Kidney epithelial cell (primary cell): ENCODE measurements at regions not wholly inside any gene's neighbourhood (a gene's known extent, or its start where the extent isn't known, plus 50 kb on each side); places are given as distances from the start of the nearest gene placed in this dataset.

ENCODE experiments used
- DNase-seq: peaks from one replicate; pipeline ENCODE4 v3.0.0-alpha.2; 2010; ENCODE audit warnings: low read depth
- H3K27me3 ChIP-seq: 2 replicates; pipeline ENCODE4 v1.6.0; 2011; ENCODE audit warnings: low read length; ENCODE audit not compliant: control insufficient read depth, insufficient read depth
- H3K36me3 ChIP-seq: 2 replicates; pipeline ENCODE4 v1.5.1; 2011; ENCODE audit warnings: low read length; ENCODE audit not compliant: control insufficient read depth, insufficient read depth
- H3K4me3 ChIP-seq: 2 replicates; pipeline ENCODE4 v1.5.1; 2011; ENCODE audit warnings: low read depth, mild to moderate bottlenecking, control low read depth, low read length
- CTCF ChIP-seq: IDR thresholded peaks from 2 replicates; pipeline ENCODE4 v1.5.1; 2011; ENCODE audit warnings: mild to moderate bottlenecking, moderate library complexity, low read length, control low read depth, inconsistent platforms; ENCODE audit not compliant: insufficient read depth, poor library complexity, severe bottlenecking

- H3K4me3 ChIP-seq: no peak overlapping the region
- TF ChIP-seq CTCF: no peak
- no peaks in the 10 kb centered on the region for H3K27me3 ChIP-seq
- DNase-seq: no peak
- no peaks in the 10 kb centered on the region for H3K36me3 ChIP-seq
Measured at GRCh38 chr1:115225993-115226685, 111.9 kb downstream of the NGF start.

- no peaks in the 10 kb centered on the region for H3K36me3 ChIP-seq
Measured at GRCh38 chr1:115224636-115225035, 113.4 kb downstream of the NGF start.

GRCh38 chr1:115222616-115223402, 115.2 kb downstream of the NGF start:
- H3K4me3 ChIP-seq: no peak overlapping the region
- DNase-seq: peak; percentile 66

More at GRCh38 chr1:115224636-115225035, 113.4 kb downstream of the NGF start:
- no peak for TF ChIP-seq CTCF
- no peak for DNase-seq
- no peak overlapping the region for H3K4me3 ChIP-seq
- no peaks in the 10 kb centered on the region for H3K27me3 ChIP-seq

GRCh38 chr1:115220340-115221270, 117.4 kb downstream of the NGF start:
- no peak for TF ChIP-seq CTCF
- no peaks in the 10 kb centered on the region for H3K36me3 ChIP-seq
- no peaks in the 10 kb centered on the region for H3K27me3 ChIP-seq
- no peak for DNase-seq
- no peak overlapping the region for H3K4me3 ChIP-seq

More at GRCh38 chr1:115222616-115223402, 115.2 kb downstream of the NGF start:
- Histone ChIP-seq H3K27me3 (no peaks in the 10 kb centered on the region), H3K36me3 (no peaks in the 10 kb centered on the region)
- TF ChIP-seq CTCF: no peak

GRCh38 chr1:115219927-115220326, 118.1 kb downstream of the NGF start:
- Histone ChIP-seq H3K36me3 (no peaks in the 10 kb centered on the region), H3K27me3 (no peaks in the 10 kb centered on the region), H3K4me3 (no peak overlapping the region)
- no peak for TF ChIP-seq CTCF
- DNase-seq: no peak
